Mucosa of descending colon (tissue), 3 donors: ENCODE measurements at regions not wholly inside any gene's neighbourhood (a gene's known extent, or its start where the extent isn't known, plus 50 kb on each side); places are given as distances from the start of the nearest gene placed in this dataset.

Experiments
- ATAC-seq: fragments of 200-7000 bp; cut with Tn5 transposase; one replicate; pipeline ENCODE4 v1.9.1; 2020; ENCODE audit warnings: mild to moderate bottlenecking, moderate library complexity
- DNase-seq, 3 donors: peaks; one replicate each; pipeline ENCODE4 v3.0.0-alpha.2; 2020
- H3K36me3 ChIP-seq: fragments of 200-600 bp; one replicate; pipeline ENCODE4 v1.8.0; 2021; ENCODE audit warnings: low read depth, mild to moderate bottlenecking
- H3K4me1 ChIP-seq: fragments of 200-600 bp; one replicate; pipeline ENCODE4 v1.8.0; 2021; ENCODE audit warnings: low read depth, mild to moderate bottlenecking
- H3K4me3 ChIP-seq: fragments of 200-600 bp; one replicate; pipeline ENCODE4 v1.8.0; 2021; ENCODE audit warnings: mild to moderate bottlenecking
- H3K9me3 ChIP-seq: fragments of 200-600 bp; one replicate; pipeline ENCODE4 v1.8.0; 2021; ENCODE audit warnings: mild to moderate bottlenecking
- intact Hi-C, 2 donors: fragments of 100-400 bp; cut with DNase I in 1 of 2; cut with micrococcal nuclease in 1 of 2; formaldehyde crosslinking; loops; one replicate each; pipeline versions ENCODE4 v1.11.0 to v1.11.1; 2022; cut with DNase I, micrococcal nuclease
- TF ChIP-seq, protein P1 (sequence below): fragments of 200-600 bp; IDR thresholded peaks from one replicate; pipeline ENCODE4 v1.8.0; 2022; ENCODE audit warnings: antibody characterized with exemption, mild to moderate bottlenecking
- donor health status: DM: no; HTN: no; CAD: no; lungs with moderate emphysema.
- donor health status: DM: no; HTN: no; CAD: no.
- donor health status: DM: no; HTN: yes; CAD: no.

DNA sequence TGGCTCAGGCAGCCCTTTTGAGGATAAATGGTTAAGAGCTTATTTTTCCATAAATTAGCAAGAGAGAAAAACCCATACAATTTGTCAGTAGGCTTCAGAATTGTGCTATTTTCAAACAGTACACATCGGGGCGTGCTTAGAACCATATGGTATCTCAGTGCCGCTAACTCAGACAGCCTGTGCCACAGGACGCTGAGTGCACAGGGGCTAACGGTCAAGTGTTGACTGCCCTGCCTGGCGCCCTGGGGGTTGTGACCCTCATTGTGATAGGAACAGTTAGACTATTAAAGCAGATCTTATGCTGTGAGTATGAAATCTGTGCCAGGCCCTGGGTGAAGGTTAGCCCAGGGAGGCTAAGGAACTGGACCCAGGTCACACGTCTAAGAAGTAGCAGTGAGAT is 1519.7 kb downstream of the BRD1 start:
- TF ChIP-seq, protein P1, sequence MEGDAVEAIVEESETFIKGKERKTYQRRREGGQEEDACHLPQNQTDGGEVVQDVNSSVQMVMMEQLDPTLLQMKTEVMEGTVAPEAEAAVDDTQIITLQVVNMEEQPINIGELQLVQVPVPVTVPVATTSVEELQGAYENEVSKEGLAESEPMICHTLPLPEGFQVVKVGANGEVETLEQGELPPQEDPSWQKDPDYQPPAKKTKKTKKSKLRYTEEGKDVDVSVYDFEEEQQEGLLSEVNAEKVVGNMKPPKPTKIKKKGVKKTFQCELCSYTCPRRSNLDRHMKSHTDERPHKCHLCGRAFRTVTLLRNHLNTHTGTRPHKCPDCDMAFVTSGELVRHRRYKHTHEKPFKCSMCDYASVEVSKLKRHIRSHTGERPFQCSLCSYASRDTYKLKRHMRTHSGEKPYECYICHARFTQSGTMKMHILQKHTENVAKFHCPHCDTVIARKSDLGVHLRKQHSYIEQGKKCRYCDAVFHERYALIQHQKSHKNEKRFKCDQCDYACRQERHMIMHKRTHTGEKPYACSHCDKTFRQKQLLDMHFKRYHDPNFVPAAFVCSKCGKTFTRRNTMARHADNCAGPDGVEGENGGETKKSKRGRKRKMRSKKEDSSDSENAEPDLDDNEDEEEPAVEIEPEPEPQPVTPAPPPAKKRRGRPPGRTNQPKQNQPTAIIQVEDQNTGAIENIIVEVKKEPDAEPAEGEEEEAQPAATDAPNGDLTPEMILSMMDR = no peak
- Histone ChIP-seq H3K9me3 (peaks cover 4% of the 10 kb centered on the region), H3K4me3 (no peak overlapping the region), H3K36me3 (no peaks in the 10 kb centered on the region), H3K4me1 (no peaks in the 10 kb centered on the region)
- no peak for DNase-seq
- intact Hi-C loops = no loop called here
- ATAC-seq = no peak

DNA sequence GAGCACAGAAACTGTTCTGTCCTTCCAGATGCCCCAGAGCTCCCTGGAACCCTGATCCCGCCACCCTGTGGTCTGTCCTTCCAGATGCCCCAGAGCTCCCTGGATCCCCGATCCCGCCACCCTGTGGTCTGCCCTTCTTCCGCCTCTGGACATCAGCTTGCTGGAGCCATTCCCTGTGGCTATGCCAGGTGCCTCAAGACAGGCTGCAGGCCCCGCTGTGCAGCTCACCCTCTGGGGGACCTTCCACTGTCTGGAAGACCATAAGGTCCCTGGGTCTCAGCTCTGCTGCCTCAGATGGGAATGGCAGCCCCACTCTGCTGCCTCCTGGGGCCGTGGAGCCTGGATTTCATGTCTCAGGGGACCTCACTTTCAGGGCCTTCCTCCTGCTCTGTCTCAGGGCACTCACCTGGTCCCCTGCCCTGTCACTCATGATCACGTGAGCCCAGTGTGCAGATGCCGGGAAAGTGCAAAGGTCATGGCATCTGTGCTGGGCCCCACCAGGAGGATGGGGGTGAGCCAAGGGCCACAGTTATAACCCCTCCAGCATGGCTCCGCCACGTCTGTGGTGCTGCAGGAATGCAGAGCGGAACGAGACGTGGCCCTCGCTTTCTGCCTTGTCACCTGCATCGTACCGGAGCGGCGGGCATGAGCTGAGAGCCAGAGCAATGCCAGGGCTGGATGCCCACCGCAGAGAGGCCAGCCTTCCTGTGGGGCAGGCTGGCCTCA is 1520.7 kb downstream of the BRD1 start:
- Histone ChIP-seq H3K9me3 (no peaks in the 10 kb centered on the region), H3K36me3 (no peaks in the 10 kb centered on the region), H3K4me1 (no peaks in the 10 kb centered on the region), H3K4me3 (no peak overlapping the region)
- DNase-seq = no peak
- ATAC-seq = no peak
- intact Hi-C loops = no loop called here
- TF ChIP-seq, protein P1 = no peak

DNA sequence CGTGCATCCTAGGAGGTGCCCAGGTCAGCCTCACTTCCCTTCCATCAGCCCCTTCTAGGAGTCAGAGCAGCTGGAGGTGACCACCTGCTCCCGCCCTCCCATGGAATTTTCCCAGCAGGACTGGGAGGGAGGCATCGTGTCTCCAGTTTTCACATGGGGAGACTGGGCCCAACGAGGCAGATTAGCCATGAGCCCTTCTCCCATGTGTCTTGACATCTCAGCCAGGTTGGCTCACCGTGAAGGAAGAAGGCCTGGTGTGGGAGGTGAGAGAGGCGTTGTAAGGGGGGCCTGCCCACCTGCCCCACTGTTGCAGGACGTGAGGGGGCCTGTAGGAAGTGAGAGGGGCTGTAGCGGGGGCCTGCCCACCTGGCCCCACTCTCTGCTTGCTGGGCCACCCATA is 1521.4 kb downstream of the BRD1 start:
- DNase-seq = no peak
- H3K36me3 ChIP-seq = no peaks in the 10 kb centered on the region

DNA sequence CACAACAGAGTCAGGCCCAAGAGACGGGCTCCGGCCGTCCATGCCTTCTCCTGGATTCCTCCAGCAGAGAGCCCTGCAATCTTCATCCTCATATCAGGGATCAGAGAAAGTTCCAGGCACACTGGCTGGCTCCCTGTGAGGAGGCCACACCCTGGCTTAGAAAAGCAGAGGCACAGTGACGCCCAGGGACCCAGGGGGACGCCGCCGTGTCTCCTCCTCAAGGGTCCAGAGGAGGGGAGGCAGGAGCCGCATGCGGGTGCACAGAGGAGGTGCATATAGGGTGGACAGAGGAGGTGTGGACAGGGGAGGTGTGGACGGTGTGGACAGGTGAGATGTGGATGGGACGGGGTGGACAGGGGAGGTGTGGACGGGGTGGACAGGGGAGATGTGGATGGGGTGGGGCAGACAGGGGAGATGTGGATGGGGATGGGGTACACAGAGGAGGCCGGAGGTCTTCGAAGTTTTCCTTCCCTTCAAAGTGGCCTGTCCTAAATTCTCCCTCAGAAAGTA is 1521.9 kb downstream of the BRD1 start:
- Histone ChIP-seq H3K36me3 (no peaks in the 10 kb centered on the region), H3K9me3 (no peaks in the 10 kb centered on the region), H3K4me3 (no peak overlapping the region), H3K4me1 (no peaks in the 10 kb centered on the region)
- TF ChIP-seq, protein P1 = no peak
- DNase-seq (no peak), ATAC-seq (no peak)
- intact Hi-C loops = no loop called here

More for the DNA sequence above, 1521.4 kb downstream of the BRD1 start:
- Histone ChIP-seq H3K4me1 (no peaks in the 10 kb centered on the region), H3K9me3 (no peaks in the 10 kb centered on the region), H3K4me3 (no peak overlapping the region)
- no peak for ATAC-seq
- intact Hi-C loops = no loop called here
- TF ChIP-seq, protein P1 = no peak

DNA sequence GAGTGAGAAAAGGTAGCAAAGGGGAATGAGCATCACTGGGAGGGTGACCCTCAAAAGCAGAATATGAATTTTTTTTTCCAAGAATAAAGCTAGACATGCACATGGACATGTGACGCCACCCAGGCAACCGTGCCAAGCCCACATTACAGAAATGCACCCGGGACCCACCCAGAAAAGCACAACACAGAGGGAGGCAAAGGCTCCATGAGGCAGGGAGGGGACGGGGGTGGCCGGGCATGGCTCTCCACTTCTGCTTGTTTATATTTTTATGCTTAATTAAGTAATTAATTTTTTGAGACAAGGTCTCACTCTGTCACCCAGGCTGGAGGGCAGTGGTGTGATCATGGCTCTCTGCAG is 1524.3 kb downstream of the BRD1 start:
- no peaks in the 10 kb centered on the region for H3K36me3 ChIP-seq
- no peaks in the 10 kb centered on the region for H3K9me3 ChIP-seq
- ATAC-seq = no peak
- H3K4me1 ChIP-seq = no peaks in the 10 kb centered on the region
- intact Hi-C loops = no loop called here
- no peak overlapping the region for H3K4me3 ChIP-seq
- TF ChIP-seq, protein P1 = no peak
- no peak for DNase-seq
